Liver (tissue), 8 donors: ENCODE measurements at regions not wholly inside any gene's neighbourhood (a gene's known extent, or its start where the extent isn't known, plus 50 kb on each side); places are given as distances from the start of the nearest gene placed in this dataset.

Experiments
- DNase-seq: peaks from one replicate; pipeline ENCODE4 v3.0.0-alpha.2; 2017; ENCODE audit warnings: low spot score
- H3K27ac ChIP-seq, 2 donors: one replicate each; pipeline ENCODE4 v1.7.0; 2013; ENCODE audit warnings: inconsistent platforms in 2 of 2, low read length in 2 of 2, control low read depth in 1 of 2, low read depth in 1 of 2, mild to moderate bottlenecking in 1 of 2
- H3K27me3 ChIP-seq, 4 donors: one replicate each; pipeline versions ENCODE4 v1.6.1 to v1.7.0; 2013; ENCODE audit warnings: low read length in 3 of 4, inconsistent platforms in 1 of 4, mild to moderate bottlenecking in 1 of 4, moderate library complexity in 1 of 4; ENCODE audit not compliant: control insufficient read depth in 4 of 4, insufficient read depth in 4 of 4
- H3K36me3 ChIP-seq, 4 donors: one replicate each; pipeline versions ENCODE4 v1.6.1 to v1.7.0; 2013; ENCODE audit warnings: low read length in 3 of 4, mild to moderate bottlenecking in 3 of 4, low read depth in 1 of 4, moderate library complexity in 1 of 4; ENCODE audit not compliant: control insufficient read depth in 4 of 4, insufficient read depth in 3 of 4
- H3K4me1 ChIP-seq, 4 donors: one replicate each; pipeline versions ENCODE4 v1.6.1 to v1.7.0; 2013; ENCODE audit warnings: low read length in 3 of 4, mild to moderate bottlenecking in 3 of 4, moderate library complexity in 1 of 4; ENCODE audit not compliant: control insufficient read depth in 4 of 4, insufficient read depth in 4 of 4
- H3K4me3 ChIP-seq, 3 donors: one replicate each; pipeline versions ENCODE4 v1.6.1 to v1.7.0; 2013; ENCODE audit warnings: low read length in 3 of 3, control low read depth in 1 of 3, low read depth in 1 of 3, mild to moderate bottlenecking in 1 of 3
- H3K9ac ChIP-seq, 2 donors: one replicate each; pipeline ENCODE4 v1.7.0; 2013; ENCODE audit warnings: low read length in 2 of 2, mild to moderate bottlenecking in 2 of 2, moderate library complexity in 2 of 2, control low read depth in 1 of 2, low read depth in 1 of 2
- H3K9me3 ChIP-seq, 4 donors: one replicate each; pipeline versions ENCODE4 v1.6.1 to v1.7.0; 2013; ENCODE audit warnings: low read length in 3 of 4; ENCODE audit not compliant: control insufficient read depth in 4 of 4
- EGR1 ChIP-seq, 2 donors: IDR thresholded peaks; 2 replicates each; pipeline ENCODE4 v1.6.1; 2016 to 2018; ENCODE audit warnings: antibody characterized with exemption in 2 of 2, low read depth in 2 of 2
- FOXA1 ChIP-seq: IDR thresholded peaks from 2 replicates; pipeline ENCODE4 v1.6.1; 2016; ENCODE audit warnings: antibody characterized with exemption
- FOXA2 ChIP-seq: IDR thresholded peaks from 2 replicates; pipeline ENCODE4 v1.6.1; 2016; ENCODE audit warnings: antibody characterized with exemption
- HNF4A ChIP-seq, 2 donors: conservative IDR thresholded peaks; 2 replicates each; pipeline ENCODE4 v1.6.1; 2016; ENCODE audit warnings: antibody characterized with exemption in 2 of 2, mild to moderate bottlenecking in 2 of 2
- HNF4G ChIP-seq: IDR thresholded peaks from 2 replicates; pipeline ENCODE4 v1.6.1; 2016; ENCODE audit warnings: antibody characterized with exemption
- JUND ChIP-seq, 2 donors: IDR thresholded peaks; 2 replicates each; pipeline ENCODE4 v1.6.1; 2016; ENCODE audit warnings: antibody characterized with exemption in 2 of 2
- RAD21 ChIP-seq, 2 donors: IDR thresholded peaks; 2 replicates each; pipeline ENCODE4 v1.6.1; 2016; ENCODE audit warnings: antibody characterized with exemption in 2 of 2, mild to moderate bottlenecking in 2 of 2
- RXRA ChIP-seq, 2 donors: IDR thresholded peaks; 2 replicates each; pipeline ENCODE4 v1.6.1; 2017 to 2018; ENCODE audit warnings: antibody characterized with exemption in 2 of 2, mild to moderate bottlenecking in 1 of 2
- TAF1 ChIP-seq: conservative IDR thresholded peaks from 2 replicates; pipeline ENCODE4 v1.6.1; 2016; ENCODE audit warnings: antibody characterized with exemption, mild to moderate bottlenecking
- YY1 ChIP-seq: IDR thresholded peaks from 2 replicates; pipeline ENCODE4 v1.6.1; 2016; ENCODE audit warnings: antibody characterized with exemption, mild to moderate bottlenecking
- ZBTB33 ChIP-seq: IDR thresholded peaks from 2 replicates; pipeline ENCODE4 v1.6.1; 2016; ENCODE audit warnings: antibody characterized with exemption
- WGBS: extraction: QIAGEN DNeasy Blood & Tissue Kit; methylation state at CpG from one replicate; pipeline ENCODE4 v1.1.7; 2013; 5-methylcytosine and 5-hydroxymethylcytosine counted together
- TF ChIP-seq, protein P1 (sequence below): IDR thresholded peaks from 2 replicates; pipeline ENCODE4 v1.6.1; 2016; ENCODE audit warnings: antibody characterized with exemption
- TF ChIP-seq, protein P2 (sequence below): fragments of 150-350 bp; IDR thresholded peaks from 2 replicates; pipeline ENCODE4 v1.5.1; 2017; ENCODE audit warnings: improper control_type of control experiment, low read depth, low read length; ENCODE audit not compliant: missing input control
- donor health status: healthy.
- donor health status: healthy.
- donor health status: healthy.
- donor health status: healthy.
- donor health status: healthy.

DNA sequence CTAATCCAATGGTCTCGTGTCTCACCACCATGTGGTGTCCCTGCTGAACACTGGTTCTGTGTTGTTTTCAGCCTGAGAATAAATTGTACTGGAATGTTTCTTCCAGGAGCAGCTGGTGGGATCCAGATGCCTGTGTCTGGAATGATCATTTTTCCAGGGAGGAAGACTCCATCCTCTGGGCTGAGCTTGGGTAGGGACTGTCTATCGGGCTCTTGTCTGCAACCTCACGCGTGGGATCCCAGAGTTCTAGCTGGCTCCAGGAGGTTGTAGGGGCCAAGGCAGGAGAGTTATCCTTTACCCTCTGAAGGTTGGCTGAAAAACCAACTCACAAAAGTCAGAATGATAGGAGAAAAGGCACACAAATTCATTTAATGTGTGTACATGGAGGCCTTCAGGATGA is 144.1 kb upstream of the B3GAT1 start:
- Histone ChIP-seq H3K4me3 (no peak overlapping the region), H3K9me3 (no peaks in the 10 kb centered on the region), H3K27ac (no peak overlapping the region), H3K36me3 (no peaks in the 10 kb centered on the region), H3K9ac (no peak overlapping the region), H3K4me1 (no peaks in the 10 kb centered on the region), H3K27me3 (peaks cover 0 to 3% (median 0%) of the 10 kb centered on the region in 4 donors)
- 99% methylated on average over 4 of the region's 4 CpGs for WGBS
- TF ChIP-seq, protein P1, sequence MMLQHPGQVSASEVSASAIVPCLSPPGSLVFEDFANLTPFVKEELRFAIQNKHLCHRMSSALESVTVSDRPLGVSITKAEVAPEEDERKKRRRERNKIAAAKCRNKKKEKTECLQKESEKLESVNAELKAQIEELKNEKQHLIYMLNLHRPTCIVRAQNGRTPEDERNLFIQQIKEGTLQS, result no peak
- TF ChIP-seq YY1, result no peak
- no peak for TF ChIP-seq JUND (IDR thresholded peaks at IDR 0.05)
- TF ChIP-seq TAF1, result no peak
- no peak for TF ChIP-seq FOXA1
- DNase-seq, result peak; percentile 9

GRCh38 chr11:134555510-134555909 is 143.5 kb upstream of the B3GAT1 start:
- 94% methylated on average over 7 of the region's 7 CpGs for WGBS
- Histone ChIP-seq H3K4me3 (no peak overlapping the region), H3K9me3 (no peaks in the 10 kb centered on the region), H3K27me3 (peaks cover 0 to 3% (median 0%) of the 10 kb centered on the region in 4 donors), H3K4me1 (no peaks in the 10 kb centered on the region), H3K36me3 (no peaks in the 10 kb centered on the region), H3K9ac (no peak overlapping the region), H3K27ac (no peak overlapping the region)
- DNase-seq, result peak; percentile 19
- no peak for TF ChIP-seq FOXA1

DNA sequence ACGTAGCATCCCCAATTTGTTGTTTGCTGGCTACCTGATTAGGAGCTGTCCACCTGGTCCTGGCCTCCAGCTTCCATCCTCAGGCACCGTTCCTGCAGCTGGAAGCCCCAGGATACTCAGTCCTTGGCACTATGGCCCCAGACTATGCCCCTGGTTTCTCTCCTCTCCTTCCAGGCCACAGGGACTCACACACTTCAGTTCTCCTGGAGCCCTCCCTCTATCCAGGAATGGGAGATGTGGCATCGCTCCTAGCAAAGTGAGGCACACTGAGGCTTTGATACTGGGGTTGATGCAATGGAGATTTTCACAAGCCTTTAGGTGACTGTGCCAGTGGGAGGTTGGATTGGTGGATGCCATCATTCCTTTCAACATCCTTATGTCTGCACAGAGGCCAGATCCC is 142.8 kb upstream of the B3GAT1 start:
- 82% methylated on average over 3 of the region's 3 CpGs for WGBS
- no peaks in the 10 kb centered on the region for H3K36me3 ChIP-seq
- H3K9ac ChIP-seq, result no peak overlapping the region
- H3K4me1 ChIP-seq, result no peaks in the 10 kb centered on the region
- H3K27ac ChIP-seq, result no peak overlapping the region
- no peaks in the 10 kb centered on the region for H3K9me3 ChIP-seq
- H3K27me3 ChIP-seq, result peaks cover 0 to 3% (median 0%) of the 10 kb centered on the region in 4 donors
- peak; percentile 13 for DNase-seq
- TF ChIP-seq EGR1 (IDR thresholded peaks at IDR 0.05; ENCODE audit: low read depth in 2 of 2) (no peak), HNF4G (no peak), FOXA2 (no peak), ZBTB33 (no peak), YY1 (no peak), RXRA (IDR thresholded peaks at IDR 0.05) (no peak), RAD21 (IDR thresholded peaks at IDR 0.05) (no peak), HNF4A (conservative IDR thresholded peaks at IDR 0.05) (no peak)
- TF ChIP-seq, protein P2, sequence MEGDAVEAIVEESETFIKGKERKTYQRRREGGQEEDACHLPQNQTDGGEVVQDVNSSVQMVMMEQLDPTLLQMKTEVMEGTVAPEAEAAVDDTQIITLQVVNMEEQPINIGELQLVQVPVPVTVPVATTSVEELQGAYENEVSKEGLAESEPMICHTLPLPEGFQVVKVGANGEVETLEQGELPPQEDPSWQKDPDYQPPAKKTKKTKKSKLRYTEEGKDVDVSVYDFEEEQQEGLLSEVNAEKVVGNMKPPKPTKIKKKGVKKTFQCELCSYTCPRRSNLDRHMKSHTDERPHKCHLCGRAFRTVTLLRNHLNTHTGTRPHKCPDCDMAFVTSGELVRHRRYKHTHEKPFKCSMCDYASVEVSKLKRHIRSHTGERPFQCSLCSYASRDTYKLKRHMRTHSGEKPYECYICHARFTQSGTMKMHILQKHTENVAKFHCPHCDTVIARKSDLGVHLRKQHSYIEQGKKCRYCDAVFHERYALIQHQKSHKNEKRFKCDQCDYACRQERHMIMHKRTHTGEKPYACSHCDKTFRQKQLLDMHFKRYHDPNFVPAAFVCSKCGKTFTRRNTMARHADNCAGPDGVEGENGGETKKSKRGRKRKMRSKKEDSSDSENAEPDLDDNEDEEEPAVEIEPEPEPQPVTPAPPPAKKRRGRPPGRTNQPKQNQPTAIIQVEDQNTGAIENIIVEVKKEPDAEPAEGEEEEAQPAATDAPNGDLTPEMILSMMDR, result no peak
- TF ChIP-seq, protein P1, result no peak
- no peak overlapping the region for H3K4me3 ChIP-seq
